Esophagus muscularis mucosa (tissue), 4 donors: ENCODE measurements at regions not wholly inside any gene's neighbourhood (a gene's known extent, or its start where the extent isn't known, plus 50 kb on each side); places are given as distances from the start of the nearest gene placed in this dataset.
"Not testable (repeated sequence)": the region's sequence is repeated elsewhere in the genome, so short reads cannot be mapped to it uniquely, and the experiment has no call there.

Source experiments
- CTCF ChIP-seq, 3 experiments: fragments of 200-600 bp in 2 of 3; fragments of 450-650 bp in 1 of 3; sonication (generic) in 2 of 3; IDR thresholded peaks; one replicate each; pipeline ENCODE4 v1.5.1; 2017 to 2019; ENCODE audit warnings: antibody characterized with exemption in 3 of 3, mild to moderate bottlenecking in 2 of 3, moderate library complexity in 1 of 3
- EP300 ChIP-seq: sonication (generic); formaldehyde crosslinking; IDR thresholded peaks from one replicate; pipeline ENCODE4 v1.6.1; 2017; ENCODE audit warnings: antibody characterized with exemption
- POLR2A ChIP-seq: fragments of 450-650 bp; IDR thresholded peaks from one replicate; pipeline ENCODE4 v1.6.1; 2017; ENCODE audit warnings: antibody characterized with exemption, moderate library complexity, mild to moderate bottlenecking, low read depth

DNA sequence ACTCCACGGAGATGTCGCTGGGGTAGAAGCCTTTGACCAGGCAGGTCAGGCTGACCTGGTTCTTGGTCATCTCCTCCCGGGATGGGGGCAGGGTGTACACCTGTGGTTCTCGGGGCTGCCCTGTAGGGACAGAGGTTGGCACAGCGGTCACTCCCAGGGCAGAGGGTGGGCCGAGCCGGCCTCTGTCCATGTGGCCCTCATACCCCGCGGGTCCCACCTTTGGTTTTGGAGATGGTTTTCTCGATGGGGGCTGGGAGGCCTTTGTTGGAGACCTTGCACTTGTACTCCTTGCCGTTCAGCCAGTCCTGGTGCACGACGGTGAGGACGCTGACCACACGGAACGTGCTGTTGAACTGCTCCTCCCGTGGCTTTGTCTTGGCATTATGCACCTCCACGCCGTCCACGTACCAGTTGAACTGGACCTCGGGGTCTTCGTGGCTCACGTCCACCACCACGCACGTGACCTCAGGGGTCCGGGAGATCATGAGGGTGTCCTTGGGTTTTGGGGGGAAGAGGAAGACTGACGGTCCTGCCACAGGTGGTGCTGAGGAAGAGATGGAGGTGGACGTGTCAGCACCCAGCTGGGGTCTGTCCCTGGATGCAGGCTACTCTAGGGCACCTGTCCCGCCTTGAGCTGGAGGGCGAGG, 117.1 kb downstream of the TMEM121 start:
- TF ChIP-seq CTCF (IDR thresholded peaks at IDR 0.05); POLR2A; EP300: not testable (repeated sequence)
